NT2/D1 (cell line): ENCODE measurements at regions not wholly inside any gene's neighbourhood (a gene's known extent, or its start where the extent isn't known, plus 50 kb on each side); places are given as distances from the start of the nearest gene placed in this dataset.

Source experiments
- DNase-seq: peaks from one replicate; pipeline ENCODE4 v3.0.0-alpha.2; 2011; ENCODE audit warnings: low read depth, low spot score
- H3K27me3 ChIP-seq: 2 replicates; pipeline ENCODE4 v1.6.0; 2011; ENCODE audit warnings: mild to moderate bottlenecking; ENCODE audit not compliant: insufficient read length, insufficient read depth
- H3K36me3 ChIP-seq: 2 replicates; pipeline ENCODE4 v1.6.1; 2011; ENCODE audit warnings: mild to moderate bottlenecking, low read length, mixed read lengths; ENCODE audit not compliant: insufficient read depth, insufficient read length
- H3K4me1 ChIP-seq: 2 replicates; pipeline ENCODE4 v1.5.1; 2011; ENCODE audit not compliant: insufficient read depth, insufficient read length
- H3K4me3 ChIP-seq: 2 replicates; pipeline ENCODE4 v1.5.1; 2011; ENCODE audit warnings: low read depth; ENCODE audit not compliant: insufficient read length
- H3K9ac ChIP-seq: 2 replicates; pipeline ENCODE4 v1.6.0; 2011; ENCODE audit warnings: low read depth; ENCODE audit not compliant: insufficient read length
- H3K9me3 ChIP-seq: 2 replicates; pipeline ENCODE4 v1.5.1; 2011; ENCODE audit warnings: mild to moderate bottlenecking, low read length; ENCODE audit not compliant: insufficient read depth
- SUZ12 ChIP-seq: IDR thresholded peaks from 2 replicates; pipeline ENCODE4 v1.6.1; 2011; ENCODE audit not compliant: insufficient read length, insufficient read depth; ENCODE audit errors: extremely low read depth
- YY1 ChIP-seq: IDR thresholded peaks from 2 replicates; pipeline ENCODE4 v1.6.1; 2011; ENCODE audit not compliant: insufficient read length, insufficient read depth
- ZNF274 ChIP-seq: IDR thresholded peaks from 2 replicates; pipeline ENCODE4 v1.6.1; 2011; ENCODE audit warnings: mild to moderate bottlenecking, low read depth, low read length

DNA sequence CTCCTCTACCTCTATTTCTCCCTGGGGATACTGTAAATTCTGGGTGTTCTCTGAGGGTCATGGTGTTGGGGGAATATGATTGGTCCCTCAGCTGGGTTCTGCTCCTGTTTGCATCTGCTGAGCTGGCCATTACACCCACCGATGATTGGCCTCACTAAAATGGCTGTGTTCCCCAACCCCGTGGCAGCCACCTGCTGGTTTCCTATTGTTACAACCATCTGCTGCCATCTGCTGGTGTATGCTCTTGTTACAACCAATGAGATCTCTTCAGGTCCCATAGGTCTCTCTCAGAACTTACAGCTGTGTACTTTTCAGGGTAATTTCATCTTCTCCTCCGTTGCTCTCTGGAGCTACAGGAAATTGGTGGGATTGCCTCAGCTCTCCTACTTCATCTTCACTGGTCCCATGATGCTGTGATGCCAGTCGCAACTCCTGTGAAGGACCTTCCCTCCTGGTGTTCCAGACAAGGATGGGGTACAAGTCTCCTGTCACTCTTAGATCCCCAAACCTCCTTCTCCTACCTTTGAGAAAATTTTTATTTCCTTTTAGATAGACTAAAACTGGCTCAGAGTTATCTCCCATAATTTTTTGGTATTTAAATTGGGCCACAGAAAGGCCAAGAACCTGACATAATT lies 303.5 kb upstream of the SMIM30 start:
- DNase-seq: peak; percentile 88
- H3K36me3 ChIP-seq: no peaks in the 10 kb centered on the region
- no peaks in the 10 kb centered on the region for H3K9me3 ChIP-seq
- no peaks in the 10 kb centered on the region for H3K27me3 ChIP-seq
- TF ChIP-seq YY1 (peak; percentile 65), SUZ12 (no peak), ZNF274 (no peak)
- no peaks in the 10 kb centered on the region for H3K4me1 ChIP-seq
- H3K9ac ChIP-seq: no peak overlapping the region
- no peak overlapping the region for H3K4me3 ChIP-seq

DNA sequence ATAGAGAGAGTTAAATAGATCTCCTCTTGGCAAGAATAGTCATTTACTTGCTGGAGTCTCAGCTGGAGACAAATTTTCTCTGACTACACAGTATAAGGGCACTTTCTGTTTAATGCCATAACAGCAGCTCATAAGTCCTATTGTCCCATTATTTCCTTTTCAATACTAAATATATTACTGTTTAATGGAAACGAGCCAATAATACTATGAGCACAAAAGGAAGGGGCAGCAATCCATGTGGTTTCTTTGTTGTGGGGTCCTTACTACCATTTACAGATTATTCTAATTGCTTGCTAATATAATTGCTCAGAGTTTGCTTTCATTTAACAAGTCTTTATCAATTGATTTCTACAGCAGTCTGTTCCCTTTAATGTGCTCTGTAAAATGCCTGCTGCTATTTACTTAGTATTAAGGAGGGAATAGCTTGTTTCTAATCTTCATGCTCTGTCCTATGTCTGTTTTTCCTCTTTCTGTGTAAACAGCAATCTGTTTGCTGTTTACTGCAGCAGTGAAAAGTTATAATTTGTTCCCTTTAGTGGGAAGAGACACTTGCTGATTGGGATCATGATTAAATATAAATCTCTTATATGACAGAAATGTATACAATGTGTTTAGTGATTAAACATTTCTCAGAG lies 296.2 kb upstream of the SMIM30 start:
- Histone ChIP-seq H3K9ac (no peak overlapping the region), H3K4me1 (no peaks in the 10 kb centered on the region), H3K27me3 (no peaks in the 10 kb centered on the region), H3K9me3 (no peaks in the 10 kb centered on the region), H3K36me3 (no peaks in the 10 kb centered on the region), H3K4me3 (no peak overlapping the region)
- TF ChIP-seq ZNF274: no peak
- no peak for TF ChIP-seq YY1
- no peak for TF ChIP-seq SUZ12
- DNase-seq: no peak

- Histone ChIP-seq H3K4me1 (no peaks in the 10 kb centered on the region), H3K9ac (no peak overlapping the region), H3K9me3 (no peaks in the 10 kb centered on the region), H3K36me3 (no peaks in the 10 kb centered on the region), H3K4me3 (no peak overlapping the region), H3K27me3 (no peaks in the 10 kb centered on the region)
- no peak for DNase-seq
- TF ChIP-seq ZNF274 (no peak), SUZ12 (no peak), YY1 (no peak)
These were observed 294.1 kb upstream of the SMIM30 start for GRCh38 chr7:113412410-113412809.

DNA sequence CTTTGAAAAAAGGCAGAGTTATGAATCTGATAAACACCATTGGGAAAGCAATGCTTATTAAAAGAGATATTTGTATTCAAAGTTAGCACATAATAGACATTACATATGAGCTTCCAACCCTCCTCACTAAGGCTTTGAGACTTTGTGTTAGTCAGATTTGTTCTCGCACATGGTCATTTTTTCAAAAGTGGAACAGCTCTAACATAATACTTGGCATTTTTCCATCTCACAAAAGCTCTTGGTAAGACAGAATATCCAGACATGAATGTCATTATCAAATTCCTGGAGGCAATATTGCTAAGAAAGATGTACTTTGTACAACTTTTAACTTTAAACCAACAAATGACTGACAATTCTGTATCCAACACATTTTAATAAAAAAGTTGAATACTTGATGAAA lies 292.4 kb upstream of the SMIM30 start:
- no peak overlapping the region for H3K9ac ChIP-seq
- H3K36me3 ChIP-seq: no peaks in the 10 kb centered on the region
- TF ChIP-seq ZNF274: no peak
- no peak for TF ChIP-seq YY1
- TF ChIP-seq SUZ12: no peak
- H3K27me3 ChIP-seq: no peaks in the 10 kb centered on the region
- no peak overlapping the region for H3K4me3 ChIP-seq
- no peaks in the 10 kb centered on the region for H3K9me3 ChIP-seq
- DNase-seq: no peak
- H3K4me1 ChIP-seq: no peaks in the 10 kb centered on the region

GRCh38 chr7:113408999-113409398 lies 290.6 kb upstream of the SMIM30 start:
- TF ChIP-seq YY1: no peak
- TF ChIP-seq ZNF274: no peak
- no peak for TF ChIP-seq SUZ12
- DNase-seq: no peak
- H3K27me3 ChIP-seq: no peaks in the 10 kb centered on the region
- no peaks in the 10 kb centered on the region for H3K36me3 ChIP-seq
- H3K4me3 ChIP-seq: no peak overlapping the region
- no peak overlapping the region for H3K9ac ChIP-seq
- H3K9me3 ChIP-seq: no peaks in the 10 kb centered on the region
- no peaks in the 10 kb centered on the region for H3K4me1 ChIP-seq

DNA sequence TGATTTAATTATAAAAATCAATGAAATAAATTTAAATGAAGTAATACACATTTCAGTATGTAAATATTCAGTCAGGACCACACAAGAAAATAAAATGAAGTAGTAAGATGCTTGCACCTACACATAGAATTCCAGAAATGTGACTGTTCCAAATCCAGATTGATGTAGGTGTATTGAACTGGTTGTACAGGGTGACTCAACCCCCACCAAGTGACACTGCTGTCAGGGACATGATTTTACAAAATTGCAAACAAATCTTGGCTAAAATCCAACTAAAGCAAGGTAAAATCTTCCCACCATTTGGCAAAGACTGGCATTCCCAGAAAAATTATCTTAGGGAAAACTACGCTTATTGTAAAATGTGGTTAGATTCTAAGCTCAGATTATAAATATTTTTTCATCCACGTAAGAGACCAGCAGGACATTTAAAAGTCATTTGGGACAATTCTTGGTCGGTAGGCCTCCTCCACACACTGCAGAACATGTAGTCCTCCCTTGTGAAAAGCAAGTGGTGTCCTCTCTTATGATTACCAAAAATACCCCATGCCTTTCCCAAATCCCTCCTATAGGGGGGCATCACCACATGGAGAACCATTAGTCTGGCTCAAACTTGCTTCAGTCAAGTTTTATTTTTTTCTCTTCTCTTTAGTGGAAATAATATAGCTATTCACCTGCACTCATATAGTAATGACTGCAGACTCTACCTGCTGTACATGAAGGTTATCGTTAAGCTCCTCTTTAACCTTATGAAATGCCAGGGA lies 287.1 kb upstream of the SMIM30 start:
- no peak for DNase-seq
- Histone ChIP-seq H3K27me3 (no peaks in the 10 kb centered on the region), H3K4me1 (no peaks in the 10 kb centered on the region), H3K9ac (no peak overlapping the region), H3K36me3 (no peaks in the 10 kb centered on the region), H3K9me3 (no peaks in the 10 kb centered on the region), H3K4me3 (no peak overlapping the region)
- no peak for TF ChIP-seq ZNF274
- no peak for TF ChIP-seq YY1
- TF ChIP-seq SUZ12: no peak

GRCh38 chr7:113404245-113404644 lies 285.9 kb upstream of the SMIM30 start:
- no peak overlapping the region for H3K9ac ChIP-seq
- TF ChIP-seq ZNF274 (no peak), SUZ12 (no peak), YY1 (no peak)
- H3K27me3 ChIP-seq: no peaks in the 10 kb centered on the region
- H3K36me3 ChIP-seq: no peaks in the 10 kb centered on the region
- no peak for DNase-seq
- H3K9me3 ChIP-seq: no peaks in the 10 kb centered on the region
- no peak overlapping the region for H3K4me3 ChIP-seq
- H3K4me1 ChIP-seq: no peaks in the 10 kb centered on the region
